ENCODE measurements at regions not wholly inside any gene's neighbourhood (a gene's known extent, or its start where the extent isn't known, plus 50 kb on each side); places are given as distances from the start of the nearest gene placed in this dataset.

DNA sequence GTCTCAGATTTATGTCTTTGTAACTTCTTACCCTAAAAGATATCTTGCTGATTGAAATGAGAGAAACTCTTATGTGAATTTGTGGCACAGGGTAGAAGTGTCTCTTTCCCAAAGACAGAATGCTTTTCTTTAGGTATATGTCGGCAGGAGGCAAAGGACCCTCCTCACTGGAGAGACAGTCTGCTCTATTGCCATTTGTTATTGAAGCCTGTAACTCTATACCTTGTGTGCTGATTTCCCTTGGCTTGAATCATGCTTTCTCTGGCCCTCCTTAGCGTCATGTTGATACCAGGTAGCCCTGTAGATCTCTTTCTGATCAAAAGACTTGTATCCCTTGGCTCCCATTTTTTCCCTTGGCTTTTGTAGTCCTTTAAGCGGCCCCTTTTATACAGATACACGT is 284.3 kb downstream of the CXXC4 start:
- H3K4me3 ChIP-seq (ENCODE audit: low read depth, low read length): no peak overlapping the region
- no peak for TF ChIP-seq CTCF (IDR thresholded peaks at IDR 0.05; ENCODE audit: low read depth, low read length)

DNA sequence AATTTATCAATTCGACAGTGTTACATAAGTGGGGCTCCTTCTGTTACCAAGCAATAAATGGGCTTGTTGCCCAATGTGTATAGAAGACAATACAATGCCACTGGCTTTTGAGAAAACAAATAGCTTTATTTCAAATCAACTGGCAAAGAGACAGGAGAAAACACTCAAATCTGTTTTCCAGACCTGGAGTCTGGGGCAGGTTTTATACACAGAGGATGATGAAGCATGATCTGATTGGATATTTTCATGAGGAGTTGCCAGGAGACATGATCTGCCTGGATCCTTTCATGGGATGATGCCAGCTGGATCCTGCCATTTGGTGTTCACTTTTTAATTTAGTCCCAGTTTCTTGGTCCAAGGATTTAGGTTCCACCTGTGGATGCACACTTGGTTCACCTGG is 287.9 kb downstream of the CXXC4 start:
- H3K4me3 ChIP-seq (ENCODE audit: low read depth, low read length): no peak overlapping the region
- no peak for TF ChIP-seq CTCF (IDR thresholded peaks at IDR 0.05; ENCODE audit: low read depth, low read length)

DNA sequence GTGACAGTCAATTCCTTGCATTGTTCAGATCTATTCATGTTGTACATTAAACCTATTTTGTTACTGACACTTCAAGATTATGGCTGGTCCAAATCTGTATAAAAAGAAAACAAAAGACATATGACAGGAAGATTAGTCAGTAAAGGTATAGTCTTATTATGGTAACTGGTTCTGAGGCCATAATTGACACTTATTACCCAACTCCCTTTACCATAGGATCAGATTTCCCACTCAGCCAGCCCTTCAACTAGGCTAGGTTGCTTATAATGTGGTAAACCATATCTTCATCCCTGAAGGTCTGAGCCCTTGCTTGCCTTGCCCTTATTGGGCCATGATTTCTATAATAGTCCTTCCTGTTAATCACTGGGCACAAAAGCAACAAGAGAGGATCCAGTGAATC is 289.6 kb downstream of the CXXC4 start:
- TF ChIP-seq CTCF (IDR thresholded peaks at IDR 0.05; ENCODE audit: low read depth, low read length): no peak
- H3K4me3 ChIP-seq (ENCODE audit: low read depth, low read length): no peak overlapping the region

GRCh38 chr4:104188301-104188700 is 306.4 kb downstream of the CXXC4 start:
- no peak for TF ChIP-seq CTCF (IDR thresholded peaks at IDR 0.05; ENCODE audit: low read depth, low read length)
- H3K4me3 ChIP-seq (ENCODE audit: low read depth, low read length): no peak overlapping the region

- TF ChIP-seq CTCF (IDR thresholded peaks at IDR 0.05; ENCODE audit: low read depth, low read length): no peak
- H3K4me3 ChIP-seq (ENCODE audit: low read depth, low read length): no peak overlapping the region
These were observed 325.3 kb downstream of the CXXC4 start for GRCh38 chr4:104169437-104169836.

- no peak overlapping the region for H3K4me3 ChIP-seq (ENCODE audit: low read depth, low read length)
- no peak for TF ChIP-seq CTCF (IDR thresholded peaks at IDR 0.05; ENCODE audit: low read depth, low read length)
These were observed 327.9 kb downstream of the CXXC4 start for GRCh38 chr4:104166749-104167148.

- no peak for TF ChIP-seq CTCF (IDR thresholded peaks at IDR 0.05; ENCODE audit: low read depth, low read length)
These were observed 330.9 kb downstream of the CXXC4 start for GRCh38 chr4:104163820-104164219.

More at GRCh38 chr4:104163820-104164219, 330.9 kb downstream of the CXXC4 start:
- H3K4me3 ChIP-seq (ENCODE audit: low read depth, low read length): no peak overlapping the region

All from WI38 (cell line).